DOHH2 (cell line): ENCODE measurements at regions not wholly inside any gene's neighbourhood (a gene's known extent, or its start where the extent isn't known, plus 50 kb on each side); places are given as distances from the start of the nearest gene placed in this dataset.

Source experiments
- H3F3A ChIP-seq: fragments of 200-600 bp; sonication (generic), shearing (Covaris generic); 2 replicates; pipeline ENCODE4 v1.6.0; 2016; ENCODE audit warnings: antibody characterized with exemption, mild to moderate bottlenecking; ENCODE audit not compliant: control insufficient read depth, insufficient read depth
- H3K27ac ChIP-seq: fragments of 200-600 bp; sonication (generic); 2 replicates; pipeline ENCODE4 v1.5.1; 2014; ENCODE audit warnings: low read depth, mild to moderate bottlenecking, low read length, moderate library complexity
- H3K27me3 ChIP-seq: fragments of 200-600 bp; sonication (generic); 2 replicates; pipeline ENCODE4 v1.6.1; 2014; ENCODE audit warnings: mild to moderate bottlenecking, low read length, mixed read lengths; ENCODE audit not compliant: control insufficient read depth
- H3K36me3 ChIP-seq: fragments of 200-600 bp; sonication (generic); 2 replicates; pipeline ENCODE4 v1.6.1; 2014; ENCODE audit warnings: mild to moderate bottlenecking, low read length, moderate library complexity, mixed read lengths; ENCODE audit not compliant: control insufficient read depth
- H3K4me1 ChIP-seq: fragments of 200-600 bp; sonication (generic); 2 replicates; pipeline ENCODE4 v1.6.1; 2014; ENCODE audit warnings: mild to moderate bottlenecking, low read length, mixed read lengths; ENCODE audit not compliant: control insufficient read depth
- H3K4me2 ChIP-seq: fragments of 200-600 bp; sonication (generic); 2 replicates; pipeline ENCODE4 v1.6.0; 2014; ENCODE audit warnings: mild to moderate bottlenecking, low read length, moderate library complexity
- H3K4me3 ChIP-seq: fragments of 200-600 bp; sonication (generic); 2 replicates; pipeline ENCODE4 v1.5.1; 2014; ENCODE audit warnings: mild to moderate bottlenecking, low read length, mixed read lengths
- H3K79me2 ChIP-seq: fragments of 200-600 bp; sonication (generic); 2 replicates; pipeline ENCODE4 v1.6.1; 2014; ENCODE audit warnings: mild to moderate bottlenecking, low read length, mixed read lengths; ENCODE audit not compliant: control insufficient read depth
- H3K9me2 ChIP-seq: fragments of 200-600 bp; sonication (generic); replicated peaks from 2 replicates; pipeline ENCODE4 v1.6.1; 2014; ENCODE audit warnings: mild to moderate bottlenecking, low read length, mixed read lengths; ENCODE audit not compliant: control insufficient read depth
- H3K9me3 ChIP-seq: fragments of 200-600 bp; sonication (generic); 2 replicates; pipeline ENCODE4 v1.6.1; 2014; ENCODE audit warnings: antibody characterized with exemption, low read length, mixed read lengths; ENCODE audit not compliant: control insufficient read depth, insufficient read depth
- H4K20me1 ChIP-seq: fragments of 200-600 bp; sonication (generic); 2 replicates; pipeline ENCODE4 v1.6.0; 2014; ENCODE audit warnings: low read depth, mild to moderate bottlenecking, antibody characterized with exemption, low read length, moderate library complexity; ENCODE audit not compliant: control insufficient read depth, insufficient read depth
- CTCF ChIP-seq: fragments of 200-600 bp; sonication (generic); IDR thresholded peaks from one replicate; pipeline ENCODE4 v1.5.1; 2014; ENCODE audit warnings: antibody characterized with exemption, mild to moderate bottlenecking, low read depth, low read length; ENCODE audit not compliant: poor library complexity, severe bottlenecking
- EZH2phosphoT487 ChIP-seq: fragments of 200-600 bp; sonication (generic); IDR thresholded peaks from 2 replicates; pipeline ENCODE4 v1.6.1; 2017; ENCODE audit warnings: borderline replicate concordance, mild to moderate bottlenecking, antibody characterized with exemption, low read length, moderate library complexity, mixed read lengths

- Histone ChIP-seq H3K4me3 (no peak overlapping the region), H3K27ac (no peak overlapping the region), H3K9me3 (no peaks in the 10 kb centered on the region; the same call in 1 of the 2 replicates)
Measured at GRCh38 chr3:115255197-115255585, 108.1 kb upstream of the ZBTB20 start.

GRCh38 chr3:115270849-115271248 lies 123.8 kb upstream of the ZBTB20 start:
- H3K79me2 ChIP-seq, result no peaks in the 10 kb centered on the region
- no peak overlapping the region for H3K4me2 ChIP-seq
- no peaks in the 10 kb centered on the region for H3K9me2 ChIP-seq
- H3K4me3 ChIP-seq, result no peak overlapping the region
- no peaks in the 10 kb centered on the region for H3K27me3 ChIP-seq
- no peaks in the 10 kb centered on the region for H3K4me1 ChIP-seq
- H3K9me3 ChIP-seq, result no peaks in the 10 kb centered on the region
- H4K20me1 ChIP-seq, result no peaks in the 10 kb centered on the region
- no peaks in the 10 kb centered on the region for H3K36me3 ChIP-seq
- no peaks in the 10 kb centered on the region for H3F3A ChIP-seq
- H3K27ac ChIP-seq, result no peak overlapping the region
- TF ChIP-seq CTCF (no peak), EZH2phosphoT487 (no peak)

More at GRCh38 chr3:115255197-115255585, 108.1 kb upstream of the ZBTB20 start:
- Histone ChIP-seq H3F3A (no peaks in the 10 kb centered on the region), H4K20me1 (no peaks in the 10 kb centered on the region), H3K4me1 (no peaks in the 10 kb centered on the region), H3K9me2 (no peaks in the 10 kb centered on the region), H3K4me2 (no peak overlapping the region), H3K27me3 (no peaks in the 10 kb centered on the region), H3K36me3 (no peaks in the 10 kb centered on the region), H3K79me2 (no peaks in the 10 kb centered on the region)
- no peak for TF ChIP-seq CTCF
- TF ChIP-seq EZH2phosphoT487, result no peak

GRCh38 chr3:115272036-115272824 lies 125.1 kb upstream of the ZBTB20 start:
- no peaks in the 10 kb centered on the region for H3K27me3 ChIP-seq
- no peaks in the 10 kb centered on the region for H3K36me3 ChIP-seq
- no peaks in the 10 kb centered on the region for H4K20me1 ChIP-seq
- no peaks in the 10 kb centered on the region for H3F3A ChIP-seq
- no peaks in the 10 kb centered on the region for H3K79me2 ChIP-seq
- no peak overlapping the region for H3K4me2 ChIP-seq
- no peak for TF ChIP-seq CTCF
- TF ChIP-seq EZH2phosphoT487, result no peak
- no peak overlapping the region for H3K27ac ChIP-seq
- H3K9me3 ChIP-seq, result no peaks in the 10 kb centered on the region
- no peaks in the 10 kb centered on the region for H3K9me2 ChIP-seq
- H3K4me3 ChIP-seq, result no peak overlapping the region
- H3K4me1 ChIP-seq, result no peaks in the 10 kb centered on the region
